Right lobe of liver (tissue), 4 donors: ENCODE measurements at regions not wholly inside any gene's neighbourhood (a gene's known extent, or its start where the extent isn't known, plus 50 kb on each side); places are given as distances from the start of the nearest gene placed in this dataset.

Source experiments
- POLR2A ChIP-seq: fragments of 450-650 bp; IDR thresholded peaks from one replicate; pipeline ENCODE4 v1.6.1; 2017; ENCODE audit warnings: antibody characterized with exemption, mild to moderate bottlenecking
- TF ChIP-seq, protein P1 (sequence below), 4 donors: fragments of 200-600 bp in 3 of 4; fragments of 450-650 bp in 1 of 4; IDR thresholded peaks; one replicate each; pipeline versions ENCODE4 v1.5.1 to v1.8.0; 2016 to 2022; ENCODE audit warnings: antibody characterized with exemption in 4 of 4, mild to moderate bottlenecking in 2 of 4
- donor health status: DM: no; HTN: no; CAD: no.
- donor health status: DM: no; HTN: no; CAD: no.
- donor health status: DM: no; HTN: yes; CAD: no.

DNA sequence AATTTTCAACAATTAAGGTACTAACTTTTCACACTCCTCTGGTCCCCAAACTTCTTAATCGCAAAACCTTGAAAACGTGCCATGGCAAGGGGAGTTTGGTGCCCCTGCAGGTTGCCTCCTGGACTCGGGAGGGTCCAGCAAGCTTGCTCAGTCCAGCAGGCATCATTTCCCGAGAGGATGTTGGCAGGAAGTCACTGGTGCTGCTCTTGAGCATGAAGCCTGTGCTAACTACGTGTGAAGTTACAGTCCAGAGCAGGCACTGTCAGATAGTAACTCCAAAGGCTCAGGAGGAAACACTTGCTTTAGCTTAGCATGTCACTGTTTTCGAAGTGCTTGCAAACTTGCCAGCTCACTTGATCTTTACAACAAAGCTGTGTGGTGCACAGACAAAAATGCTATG is 215.4 kb downstream of the MYCN start:
- TF ChIP-seq, protein P1, sequence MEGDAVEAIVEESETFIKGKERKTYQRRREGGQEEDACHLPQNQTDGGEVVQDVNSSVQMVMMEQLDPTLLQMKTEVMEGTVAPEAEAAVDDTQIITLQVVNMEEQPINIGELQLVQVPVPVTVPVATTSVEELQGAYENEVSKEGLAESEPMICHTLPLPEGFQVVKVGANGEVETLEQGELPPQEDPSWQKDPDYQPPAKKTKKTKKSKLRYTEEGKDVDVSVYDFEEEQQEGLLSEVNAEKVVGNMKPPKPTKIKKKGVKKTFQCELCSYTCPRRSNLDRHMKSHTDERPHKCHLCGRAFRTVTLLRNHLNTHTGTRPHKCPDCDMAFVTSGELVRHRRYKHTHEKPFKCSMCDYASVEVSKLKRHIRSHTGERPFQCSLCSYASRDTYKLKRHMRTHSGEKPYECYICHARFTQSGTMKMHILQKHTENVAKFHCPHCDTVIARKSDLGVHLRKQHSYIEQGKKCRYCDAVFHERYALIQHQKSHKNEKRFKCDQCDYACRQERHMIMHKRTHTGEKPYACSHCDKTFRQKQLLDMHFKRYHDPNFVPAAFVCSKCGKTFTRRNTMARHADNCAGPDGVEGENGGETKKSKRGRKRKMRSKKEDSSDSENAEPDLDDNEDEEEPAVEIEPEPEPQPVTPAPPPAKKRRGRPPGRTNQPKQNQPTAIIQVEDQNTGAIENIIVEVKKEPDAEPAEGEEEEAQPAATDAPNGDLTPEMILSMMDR (IDR thresholded peaks at IDR 0.05): no peak
- TF ChIP-seq POLR2A: no peak
